Left ventricle myocardium inferior (tissue), 1 donor: ENCODE measurements at regions not wholly inside any gene's neighbourhood (a gene's known extent, or its start where the extent isn't known, plus 50 kb on each side); places are given as distances from the start of the nearest gene placed in this dataset.

Experiments used
- DNase-seq: peaks from one replicate; pipeline ENCODE4 v3.0.0-alpha.2; 2020
- H3K27ac ChIP-seq: fragments of 200-600 bp; replicated peaks from 2 replicates; pipeline ENCODE4 v1.8.0; 2021
- H3K27me3 ChIP-seq: fragments of 200-600 bp; 2 replicates; pipeline ENCODE4 v1.8.0; 2021; ENCODE audit warnings: low read depth
- H3K36me3 ChIP-seq: fragments of 200-600 bp; 2 replicates; pipeline ENCODE4 v1.8.0; 2021
- H3K4me1 ChIP-seq: fragments of 200-600 bp; 2 replicates; pipeline ENCODE4 v1.8.0; 2021
- H3K4me3 ChIP-seq: fragments of 200-600 bp; 2 replicates; pipeline ENCODE4 v1.8.0; 2021; ENCODE audit warnings: mild to moderate bottlenecking, moderate library complexity
- H3K9me3 ChIP-seq: fragments of 200-600 bp; replicated peaks from 2 replicates; pipeline ENCODE4 v1.8.0; 2021
- CTCF ChIP-seq: fragments of 200-600 bp; IDR thresholded peaks from 2 replicates; pipeline ENCODE4 v1.8.0; 2021; ENCODE audit warnings: antibody characterized with exemption, mild to moderate bottlenecking, borderline replicate concordance
- intact Hi-C: fragments of 100-400 bp; cut with micrococcal nuclease; formaldehyde crosslinking; loops from one replicate; pipeline ENCODE4 v1.11.0; 2022
- donor health status: DM: no; HTN: yes; CAD: no; lungs with severe emphysema.

GRCh38 chr1:113275083-113275482 lies 115.2 kb upstream of the MAGI3 start:
- H3K4me3 ChIP-seq: no peak overlapping the region
- no peak for DNase-seq
- H3K9me3 ChIP-seq: no peaks in the 10 kb centered on the region
- no peaks in the 10 kb centered on the region for H3K36me3 ChIP-seq
- peaks cover 15% of the 10 kb centered on the region for H3K27me3 ChIP-seq
- no peak for TF ChIP-seq CTCF
- intact Hi-C loops: no loop called here
- H3K27ac ChIP-seq: no peak overlapping the region
- no peaks in the 10 kb centered on the region for H3K4me1 ChIP-seq

GRCh38 chr1:113275691-113276090 lies 114.6 kb upstream of the MAGI3 start:
- no peaks in the 10 kb centered on the region for H3K36me3 ChIP-seq
- intact Hi-C loops: no loop called here
- no peaks in the 10 kb centered on the region for H3K4me1 ChIP-seq
- no peak for TF ChIP-seq CTCF
- H3K27me3 ChIP-seq: peaks cover 15% of the 10 kb centered on the region
- DNase-seq: no peak
- H3K27ac ChIP-seq: no peak overlapping the region
- H3K4me3 ChIP-seq: no peak overlapping the region
- H3K9me3 ChIP-seq: no peaks in the 10 kb centered on the region

- Histone ChIP-seq H3K36me3 (no peaks in the 10 kb centered on the region), H3K27me3 (peaks cover 15% of the 10 kb centered on the region), H3K27ac (no peak overlapping the region), H3K9me3 (no peaks in the 10 kb centered on the region), H3K4me3 (no peak overlapping the region), H3K4me1 (no peaks in the 10 kb centered on the region)
- intact Hi-C loops: no loop called here
- no peak for DNase-seq
- no peak for TF ChIP-seq CTCF
These were observed 113.8 kb upstream of the MAGI3 start for GRCh38 chr1:113276507-113276906.

GRCh38 chr1:113278371-113278770 lies 111.9 kb upstream of the MAGI3 start:
- no peaks in the 10 kb centered on the region for H3K4me1 ChIP-seq
- no peaks in the 10 kb centered on the region for H3K36me3 ChIP-seq
- H3K27ac ChIP-seq: no peak overlapping the region
- no peak for TF ChIP-seq CTCF
- no peaks in the 10 kb centered on the region for H3K9me3 ChIP-seq
- peaks cover 2% of the 10 kb centered on the region for H3K27me3 ChIP-seq
- intact Hi-C loops: no loop called here
- no peak for DNase-seq
- no peak overlapping the region for H3K4me3 ChIP-seq

GRCh38 chr1:113278777-113279176 lies 111.5 kb upstream of the MAGI3 start:
- no peak overlapping the region for H3K4me3 ChIP-seq
- H3K27me3 ChIP-seq: no peaks in the 10 kb centered on the region
- intact Hi-C loops: no loop called here
- no peak for TF ChIP-seq CTCF
- H3K27ac ChIP-seq: no peak overlapping the region
- no peak for DNase-seq
- H3K4me1 ChIP-seq: no peaks in the 10 kb centered on the region
- H3K36me3 ChIP-seq: no peaks in the 10 kb centered on the region
- no peaks in the 10 kb centered on the region for H3K9me3 ChIP-seq
